ENCODE measurements at regions not wholly inside any gene's neighbourhood (a gene's known extent, or its start where the extent isn't known, plus 50 kb on each side); places are given as distances from the start of the nearest gene placed in this dataset.

DNA sequence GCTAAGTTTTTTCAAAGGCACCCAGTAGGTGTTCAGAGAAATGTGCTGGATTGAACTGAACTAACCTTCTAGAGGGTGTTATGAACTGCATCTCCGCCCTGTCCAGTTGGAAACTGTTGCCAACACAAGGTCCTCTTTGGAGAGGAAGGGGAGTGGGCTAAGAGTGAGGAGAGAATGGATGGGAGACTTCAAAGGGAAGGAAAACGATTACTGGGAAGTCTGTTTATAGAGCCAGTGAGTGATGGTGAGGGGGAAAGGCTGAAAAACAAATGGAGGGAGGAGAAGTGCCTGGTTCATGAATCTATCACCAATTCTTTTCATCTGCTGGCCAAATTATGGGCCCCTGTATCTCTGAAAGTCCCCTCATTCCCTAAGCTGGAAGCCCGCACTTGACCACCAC is 86.0 kb upstream of the TBX5 start:
- TF ChIP-seq, protein P1, sequence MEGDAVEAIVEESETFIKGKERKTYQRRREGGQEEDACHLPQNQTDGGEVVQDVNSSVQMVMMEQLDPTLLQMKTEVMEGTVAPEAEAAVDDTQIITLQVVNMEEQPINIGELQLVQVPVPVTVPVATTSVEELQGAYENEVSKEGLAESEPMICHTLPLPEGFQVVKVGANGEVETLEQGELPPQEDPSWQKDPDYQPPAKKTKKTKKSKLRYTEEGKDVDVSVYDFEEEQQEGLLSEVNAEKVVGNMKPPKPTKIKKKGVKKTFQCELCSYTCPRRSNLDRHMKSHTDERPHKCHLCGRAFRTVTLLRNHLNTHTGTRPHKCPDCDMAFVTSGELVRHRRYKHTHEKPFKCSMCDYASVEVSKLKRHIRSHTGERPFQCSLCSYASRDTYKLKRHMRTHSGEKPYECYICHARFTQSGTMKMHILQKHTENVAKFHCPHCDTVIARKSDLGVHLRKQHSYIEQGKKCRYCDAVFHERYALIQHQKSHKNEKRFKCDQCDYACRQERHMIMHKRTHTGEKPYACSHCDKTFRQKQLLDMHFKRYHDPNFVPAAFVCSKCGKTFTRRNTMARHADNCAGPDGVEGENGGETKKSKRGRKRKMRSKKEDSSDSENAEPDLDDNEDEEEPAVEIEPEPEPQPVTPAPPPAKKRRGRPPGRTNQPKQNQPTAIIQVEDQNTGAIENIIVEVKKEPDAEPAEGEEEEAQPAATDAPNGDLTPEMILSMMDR (conservative IDR thresholded peaks at IDR 0.05), result no peak
- TF ChIP-seq ZFX (IDR thresholded peaks at IDR 0.05), result no peak

Measured in C4-2B (cell line).